ENCODE measurements at regions not wholly inside any gene's neighbourhood (a gene's known extent, or its start where the extent isn't known, plus 50 kb on each side); places are given as distances from the start of the nearest gene placed in this dataset.
"Not testable (repeated sequence)": the region's sequence is repeated elsewhere in the genome, so short reads cannot be mapped to it uniquely, and the experiment has no call there.

DNA sequence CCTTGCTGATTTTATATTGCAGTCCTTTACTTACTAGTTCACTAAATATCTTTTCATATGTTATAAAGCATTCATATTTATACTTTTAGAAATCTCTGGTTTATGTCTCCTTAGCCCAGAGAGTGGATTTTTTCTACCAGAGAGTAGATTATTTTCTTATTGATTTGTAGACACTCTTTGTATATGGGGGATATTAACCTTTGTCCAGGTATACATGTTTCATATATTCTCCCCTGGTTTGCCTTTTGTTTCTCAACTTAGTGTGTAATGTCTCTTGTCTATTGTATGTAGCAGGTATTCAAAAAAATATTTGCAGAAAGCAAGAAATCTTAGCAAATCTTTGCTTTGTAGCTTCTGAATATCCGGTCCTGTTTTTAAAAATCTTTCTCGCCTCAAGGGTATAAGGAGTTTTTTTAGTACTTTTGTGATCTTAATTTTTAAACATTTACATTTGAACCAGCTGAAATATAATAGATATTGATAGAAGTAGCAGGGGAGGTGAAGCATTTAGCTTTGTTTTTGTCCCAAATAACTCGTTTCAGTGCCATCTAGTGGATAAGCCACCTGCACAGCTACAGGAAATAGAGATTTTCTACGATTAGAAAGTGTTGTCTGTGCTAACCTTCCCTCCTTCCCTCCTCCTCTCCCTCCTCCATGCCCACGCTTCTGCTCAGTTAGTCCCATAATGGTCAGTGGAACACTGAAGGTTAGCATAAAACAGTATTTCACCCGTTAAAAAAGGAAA is 97.0 kb downstream of the PHETA1 start:
- no peak for DNase-seq

DNA sequence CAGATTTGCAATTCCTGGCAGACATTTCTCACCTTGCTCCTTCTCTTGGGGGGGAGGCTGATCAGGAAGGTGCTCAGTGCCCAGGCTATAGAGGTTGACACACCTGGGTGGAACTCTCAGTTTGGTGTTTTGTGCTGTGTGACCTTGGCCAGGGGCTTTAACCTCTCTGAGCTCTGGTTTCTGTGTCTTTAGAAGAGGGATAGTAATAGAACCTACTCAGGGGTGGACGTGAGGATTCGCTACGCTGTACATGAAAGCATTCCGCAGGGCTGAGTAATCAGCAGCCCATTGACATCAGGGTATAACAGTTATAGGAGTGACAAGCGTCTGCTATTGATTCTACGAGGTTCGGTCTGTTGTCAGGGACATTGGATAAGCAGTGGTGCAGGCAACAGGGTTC is 98.1 kb downstream of the PHETA1 start:
- DNase-seq = no peak

DNA sequence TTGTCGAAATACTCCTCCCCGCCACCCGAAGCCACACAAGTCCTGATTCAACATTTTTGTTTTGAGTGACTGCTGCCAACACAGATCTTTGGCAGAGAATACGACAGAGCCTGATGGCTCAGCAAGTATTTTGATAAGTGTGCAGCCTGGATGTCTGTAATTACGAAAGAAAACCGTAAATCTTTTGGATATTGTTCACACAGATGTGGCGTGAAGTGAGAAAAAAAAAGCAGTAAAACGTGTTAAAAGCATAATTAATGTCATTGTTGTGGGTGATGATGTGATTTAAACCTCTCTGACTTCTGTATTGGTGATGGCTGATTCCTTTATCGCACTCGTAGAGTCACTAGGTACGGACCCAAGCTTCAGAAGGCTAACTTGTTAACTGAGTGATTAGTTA is 98.7 kb downstream of the PHETA1 start:
- DNase-seq = no peak

DNA sequence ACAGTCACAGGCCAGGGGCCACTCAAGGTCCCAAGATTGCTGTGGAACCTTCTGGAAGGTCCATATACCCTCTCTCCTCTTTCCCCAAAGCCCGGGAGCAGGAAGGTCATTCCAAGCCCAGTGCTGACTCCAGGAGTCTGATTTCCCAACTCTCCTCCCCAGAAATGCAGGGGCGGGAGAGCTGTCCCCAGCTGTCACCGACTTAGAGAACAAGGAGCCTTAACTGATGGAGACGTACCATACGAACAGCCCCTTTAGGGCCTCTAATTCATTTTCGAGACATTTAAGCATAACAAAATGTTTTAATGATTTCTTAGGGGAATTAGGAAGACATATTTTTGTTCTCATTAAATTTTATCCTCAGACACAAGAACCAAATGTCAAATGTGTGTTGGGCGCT is 99.2 kb downstream of the PHETA1 start:
- no peak for DNase-seq

DNA sequence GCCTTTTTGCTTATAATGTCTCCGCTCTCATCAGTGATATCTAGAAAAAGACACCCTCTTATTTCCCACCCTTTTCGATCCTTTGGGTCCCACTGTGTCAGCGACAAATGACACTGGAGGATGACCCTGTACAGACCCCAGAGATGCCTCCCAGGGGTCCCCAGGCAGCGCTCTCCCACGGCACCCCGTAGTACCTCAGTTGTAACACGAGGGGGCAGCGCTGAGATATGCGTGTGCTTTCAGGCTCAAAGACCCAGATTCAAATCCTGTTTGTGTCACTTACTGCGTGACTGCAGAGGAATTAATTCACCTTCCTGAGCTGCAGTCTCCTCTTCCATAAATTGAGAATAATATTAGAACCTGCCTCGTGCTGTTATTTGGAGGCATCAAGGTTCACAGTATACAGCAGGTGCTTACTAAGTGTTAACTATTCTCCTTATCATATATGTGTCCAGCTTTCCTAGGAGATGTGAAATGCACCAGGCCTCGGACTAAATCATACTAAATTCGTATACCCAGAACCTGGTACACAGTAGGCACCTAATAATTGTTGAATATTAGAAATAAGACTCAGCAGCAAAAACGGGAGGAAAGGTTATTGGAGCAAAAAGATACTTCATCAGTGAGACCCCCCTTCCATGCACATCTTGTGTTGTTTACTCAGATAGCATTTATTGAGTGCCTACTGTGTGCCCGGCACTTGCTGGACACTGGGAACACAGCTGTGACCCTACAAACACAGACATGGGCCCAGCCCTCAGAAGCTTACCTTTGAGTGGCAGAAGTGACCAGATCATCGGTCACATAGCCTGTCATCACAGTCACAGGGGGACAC is 99.9 kb downstream of the PHETA1 start:
- peak in 1 of 2 donors; percentile 16 for DNase-seq

DNA sequence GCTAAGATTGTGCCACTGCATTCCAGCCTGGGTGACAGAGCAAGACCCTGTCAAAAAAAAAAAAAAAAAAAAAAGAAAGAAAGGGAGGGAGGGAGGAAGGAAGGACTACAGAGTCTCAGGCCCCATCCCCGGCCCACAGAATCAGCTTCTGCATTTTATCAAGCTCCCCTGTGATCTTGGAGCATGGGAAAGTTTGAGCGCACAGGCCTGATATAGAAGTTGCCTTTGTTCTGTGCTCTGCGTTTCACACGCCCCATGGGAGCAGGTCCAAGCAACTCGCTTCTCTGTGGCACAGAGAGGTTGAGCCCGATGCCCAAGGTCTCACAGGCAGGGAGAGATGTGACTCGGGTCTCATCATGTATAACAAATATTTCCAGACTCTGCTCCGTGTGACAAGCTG is 101.8 kb downstream of the PHETA1 start:
- DNase-seq = no peak

DNA sequence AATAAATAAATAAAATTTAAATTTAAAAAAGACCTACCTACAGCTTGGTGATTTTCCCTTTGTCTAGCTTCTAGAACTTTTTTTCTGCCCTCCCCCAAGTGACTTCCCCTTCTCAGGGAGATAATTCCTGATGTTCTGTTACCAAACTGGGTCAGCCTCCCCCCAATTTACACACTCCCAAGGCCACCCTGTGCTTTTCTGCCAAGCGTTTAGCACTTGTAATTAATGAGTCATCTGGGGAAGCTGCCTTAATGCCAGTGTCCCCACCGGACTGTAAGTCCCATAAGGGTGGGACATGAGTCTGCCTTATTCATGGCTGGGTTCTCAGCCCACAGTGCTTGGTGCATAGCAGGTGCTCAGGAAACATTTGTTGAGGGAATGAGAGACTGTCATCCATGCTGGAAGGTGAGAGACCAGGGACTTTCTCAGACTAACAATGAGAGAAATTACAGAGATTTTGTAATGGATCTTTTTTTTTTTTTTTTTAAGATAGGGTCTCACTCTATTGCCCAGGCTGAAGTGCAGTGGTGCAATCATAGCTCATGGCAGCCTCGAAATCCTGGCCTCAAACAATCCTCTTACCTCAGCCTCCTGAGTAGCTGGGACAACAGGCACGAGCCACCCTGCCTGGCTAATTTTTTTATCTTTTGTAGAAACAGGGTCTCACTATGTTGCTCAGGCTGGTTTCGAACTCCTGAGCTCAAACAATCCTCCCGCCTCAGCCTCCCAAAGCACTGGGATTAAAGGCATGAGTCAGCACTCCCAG is 106.8 kb downstream of the PHETA1 start:
- no peak for DNase-seq

DNA sequence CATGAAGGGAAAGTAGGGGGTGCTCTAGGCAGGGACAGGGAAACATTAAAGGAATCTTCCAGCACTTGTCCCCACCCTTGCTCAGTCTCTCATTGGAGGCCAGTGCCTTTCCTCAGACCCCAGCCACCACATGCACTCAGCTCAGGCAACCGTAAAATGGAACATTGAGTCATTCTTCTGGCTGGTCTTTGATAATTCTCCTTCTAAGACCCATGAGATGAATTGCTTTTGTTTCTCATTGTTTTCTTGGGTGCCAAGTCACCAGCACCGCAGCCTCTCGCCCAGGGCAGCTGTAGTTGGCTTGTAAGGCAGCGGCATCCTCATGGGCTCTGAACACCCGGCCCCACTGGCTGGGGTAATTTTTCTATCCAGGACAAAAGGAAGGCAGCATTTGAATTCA is 108.2 kb downstream of the PHETA1 start:
- no peak for DNase-seq

DNA sequence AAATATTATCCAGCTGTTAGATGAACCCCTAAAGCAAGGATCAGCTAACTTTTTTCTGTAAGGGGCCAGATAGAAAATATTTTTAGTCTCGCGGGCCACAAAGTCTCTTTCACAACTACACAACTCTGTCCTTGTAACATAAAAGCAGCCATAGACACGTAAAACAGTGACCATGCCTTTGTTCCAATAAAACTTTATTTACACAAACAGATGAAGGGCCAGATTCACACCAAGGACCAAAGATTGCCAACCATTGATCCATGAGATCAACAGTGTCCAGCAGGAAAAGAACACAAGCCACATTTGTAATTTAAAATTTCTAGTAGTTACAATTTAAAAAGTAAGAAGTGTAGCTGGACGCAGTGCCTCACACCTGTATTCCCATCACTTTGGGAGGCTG is 109.7 kb downstream of the PHETA1 start:
- no peak for DNase-seq

DNA sequence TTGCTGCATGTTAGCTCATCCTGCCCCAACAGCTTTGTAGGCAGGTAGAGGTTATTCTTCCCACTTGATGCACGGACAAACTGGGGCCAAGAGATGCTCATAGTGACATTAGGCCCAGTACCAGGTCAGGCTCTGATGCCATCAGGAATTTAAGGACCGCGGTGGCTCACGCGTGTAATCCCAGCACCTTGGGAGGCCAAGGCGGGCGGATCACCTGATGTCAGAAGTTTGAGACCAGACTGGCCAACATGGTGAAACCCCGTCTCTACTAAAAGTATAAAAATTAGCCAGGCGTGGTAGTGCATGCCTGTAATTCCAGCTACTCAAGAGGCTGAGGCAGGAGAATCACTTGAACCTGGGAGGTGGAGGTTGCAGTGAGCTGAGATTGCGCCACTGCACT is 110.8 kb downstream of the PHETA1 start:
- not testable (repeated sequence) for DNase-seq

DNA sequence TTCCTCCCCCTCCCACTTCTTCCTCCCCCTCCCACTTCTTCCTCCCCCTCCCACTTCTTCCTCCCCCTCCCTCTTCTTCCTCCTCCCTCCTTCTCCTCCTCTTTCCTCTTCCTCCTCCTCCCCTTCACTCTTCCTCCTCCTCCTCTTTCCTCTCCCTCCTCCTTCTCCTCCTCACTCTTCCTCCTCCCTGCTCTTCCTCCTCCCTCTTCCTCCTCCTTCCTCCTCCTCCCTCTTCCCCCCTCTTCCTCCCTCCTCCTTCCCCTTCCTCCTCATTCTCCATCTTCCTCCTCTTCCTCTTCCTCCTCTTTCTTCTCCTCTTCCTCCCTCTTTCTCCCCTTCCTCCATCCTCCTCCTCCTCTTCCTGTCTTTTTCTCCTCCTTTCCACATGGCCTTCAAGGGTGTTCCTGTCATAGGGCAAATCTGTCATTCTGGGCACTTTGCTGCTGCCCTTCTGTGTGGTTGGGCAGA is 111.4 kb downstream of the PHETA1 start:
- no peak for DNase-seq

DNA sequence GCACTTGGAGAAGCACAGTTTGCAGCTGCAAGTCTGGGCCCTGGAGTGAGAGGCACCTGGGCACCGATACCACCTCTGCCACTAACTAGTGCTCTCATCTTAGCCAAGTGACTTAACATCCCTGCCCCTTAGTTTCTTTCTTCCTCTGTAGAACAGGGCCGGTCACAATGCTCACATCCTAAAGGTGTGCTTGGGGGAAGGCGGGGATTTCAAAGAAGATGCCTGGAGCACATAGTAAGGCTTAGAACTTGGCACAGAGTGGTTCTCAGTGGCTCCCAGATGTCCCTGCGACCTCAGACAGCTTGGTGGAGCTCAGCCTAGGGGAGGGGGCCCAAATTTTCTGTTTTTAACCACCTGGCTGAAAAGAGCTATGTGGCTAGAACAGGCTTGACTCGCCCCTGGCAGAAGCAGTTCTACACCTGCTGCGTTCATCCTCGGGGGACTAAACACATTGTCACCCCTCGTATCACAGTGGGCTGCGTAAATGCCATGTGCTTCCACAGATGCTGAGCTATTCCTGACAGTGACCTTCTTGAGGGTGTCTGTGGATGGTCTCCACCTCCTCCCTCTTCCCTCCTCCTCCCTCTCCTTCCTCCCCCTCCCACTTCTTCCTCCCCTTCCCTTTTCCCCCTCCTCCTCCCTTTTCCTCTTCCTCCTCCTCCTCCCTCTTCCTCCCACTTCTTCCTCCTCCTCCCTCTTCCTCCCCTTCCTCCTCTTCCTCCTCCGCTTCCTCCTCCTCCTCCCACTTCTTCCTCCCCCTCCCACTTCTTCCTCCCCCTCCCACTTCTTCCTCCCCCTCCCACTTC is 112.1 kb downstream of the PHETA1 start:
- no peak for DNase-seq

DNA sequence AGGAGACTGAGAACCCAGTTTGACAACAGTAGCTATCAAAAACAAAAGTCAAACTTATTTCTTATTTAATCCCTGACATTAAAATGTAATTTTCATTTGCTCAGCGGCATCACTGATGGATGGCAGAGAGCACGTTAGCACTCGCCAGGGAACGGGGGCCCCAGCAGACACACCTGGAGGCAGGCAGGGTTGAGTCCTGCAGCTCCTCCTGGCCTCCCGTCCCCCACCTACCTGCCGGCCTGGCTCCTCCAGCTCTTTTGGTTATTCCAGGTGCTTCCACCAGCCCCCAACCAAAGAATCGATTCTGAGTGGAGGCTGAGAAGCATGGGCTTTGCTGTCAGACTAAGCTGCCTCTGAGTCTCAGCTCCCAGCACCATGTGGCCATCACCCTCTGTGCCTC is 113.6 kb downstream of the PHETA1 start:
- no peak for DNase-seq

DNA sequence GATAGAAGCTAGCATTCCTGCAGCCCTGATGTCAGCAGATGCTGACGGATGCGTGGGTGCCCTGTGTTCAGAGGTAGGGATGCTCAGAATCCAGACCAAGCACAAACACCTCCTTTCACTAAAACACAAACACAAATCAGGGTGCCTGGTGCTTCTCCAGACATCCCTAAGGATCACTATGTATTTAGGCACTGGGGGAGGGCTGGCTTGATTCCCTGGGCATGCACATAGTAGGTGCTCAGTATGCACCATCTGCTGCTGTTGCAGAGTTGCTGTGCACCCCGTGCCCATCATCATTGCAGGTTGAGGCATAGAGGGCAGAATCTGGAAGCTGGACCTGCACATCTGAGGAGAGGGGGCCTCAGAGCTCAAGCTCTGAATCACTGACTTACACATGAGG is 114.8 kb downstream of the PHETA1 start:
- DNase-seq = no peak

DNA sequence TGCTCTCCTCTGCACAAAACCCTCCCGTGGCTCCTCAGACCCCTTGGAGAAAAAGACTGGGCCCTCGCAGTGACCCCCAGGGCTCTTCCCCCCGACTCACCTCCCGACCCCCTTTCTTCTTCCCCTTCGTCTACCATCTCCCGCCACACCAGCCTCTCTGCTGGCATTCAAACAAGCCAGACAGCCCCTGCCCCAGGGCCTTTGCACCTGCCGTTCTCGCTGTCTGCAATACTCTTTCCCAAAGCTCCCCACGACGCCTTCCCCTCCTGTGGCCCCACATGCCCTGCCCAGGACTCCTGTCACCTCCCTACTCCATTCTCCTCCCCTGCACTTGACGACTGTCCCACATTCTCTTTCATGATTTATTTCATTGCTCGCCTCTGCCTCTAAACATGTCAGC is 115.7 kb downstream of the PHETA1 start:
- DNase-seq = no peak

DNA sequence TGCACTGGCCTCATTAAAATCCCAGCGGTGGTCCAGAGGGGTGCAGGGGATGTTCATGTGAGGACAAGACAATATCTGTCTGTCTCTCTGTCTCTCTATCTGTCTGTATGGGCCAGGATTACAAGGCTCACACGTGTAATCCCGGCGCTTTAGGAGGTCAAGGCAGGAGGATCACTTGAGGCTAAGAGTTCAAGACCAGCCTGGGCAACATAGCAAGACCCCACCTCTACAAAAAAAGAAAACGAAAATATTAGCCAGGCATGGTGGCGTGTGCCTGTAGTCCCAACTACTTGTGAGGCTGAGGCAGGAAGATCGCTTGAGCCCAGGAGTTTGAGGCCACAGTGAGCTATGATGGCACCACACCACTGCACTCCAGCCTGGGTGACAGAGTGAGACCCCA is 117.1 kb downstream of the PHETA1 start:
- no peak for DNase-seq

DNA sequence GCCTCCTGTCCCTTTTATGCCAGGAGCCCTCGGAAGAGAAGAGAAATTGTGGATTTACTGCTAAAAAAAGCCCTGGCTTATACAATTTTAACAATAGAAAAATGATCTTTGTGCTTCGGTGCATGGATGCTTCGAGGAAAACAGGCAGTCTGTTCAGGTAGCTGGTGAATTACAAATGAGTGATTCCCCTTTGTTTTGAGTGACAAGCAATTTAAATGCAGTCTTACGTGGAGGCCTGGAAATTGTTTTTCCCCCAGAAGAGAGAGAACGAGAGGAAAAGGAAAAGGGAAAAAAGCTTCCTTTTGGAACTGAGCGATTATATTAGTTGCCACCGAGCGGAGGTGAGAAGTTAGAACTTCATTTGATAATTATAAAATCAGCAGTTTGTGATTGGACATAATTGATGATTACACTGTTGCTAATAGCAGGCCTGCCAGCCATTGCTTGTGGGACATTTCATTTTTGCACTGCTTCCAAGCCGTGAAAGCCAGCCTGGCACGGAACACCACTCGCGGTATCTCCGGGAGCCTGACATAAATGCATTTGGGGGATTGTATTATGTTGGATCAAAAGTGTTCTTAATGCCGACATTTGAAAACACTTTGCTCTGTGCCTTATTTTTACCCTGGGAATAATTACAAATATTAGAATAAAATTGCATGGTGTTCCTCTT is 117.7 kb downstream of the PHETA1 start:
- DNase-seq = no peak

DNA sequence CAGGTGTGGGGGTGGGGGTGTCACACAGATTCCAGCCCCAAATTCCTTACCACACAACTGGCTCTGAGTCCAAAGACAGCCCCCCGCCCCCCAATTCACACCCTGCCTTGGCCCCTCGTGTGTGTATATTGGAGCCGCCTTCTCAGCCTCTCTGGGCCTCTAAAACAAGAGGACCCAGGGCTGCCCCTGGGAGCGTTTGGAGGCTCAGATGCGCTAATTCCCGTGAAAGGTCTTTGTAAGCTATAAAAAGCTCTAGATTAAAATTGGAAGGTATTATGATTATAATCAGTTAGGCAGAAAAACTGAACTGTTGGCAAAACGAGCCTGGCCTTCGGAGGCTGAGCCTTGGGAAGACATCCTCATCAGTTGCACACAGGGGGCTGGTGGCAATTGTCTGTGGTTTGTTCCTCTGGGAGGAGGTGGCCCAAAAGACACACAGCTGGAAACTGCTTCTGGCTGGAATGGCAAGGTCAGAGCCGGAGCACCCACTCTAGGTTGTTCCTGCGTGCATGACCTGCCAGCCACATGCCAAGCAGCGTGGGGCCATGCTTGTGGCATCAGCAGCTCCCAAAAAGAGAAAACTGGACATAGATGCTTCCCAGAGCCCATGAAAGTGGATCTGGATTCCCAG is 118.5 kb downstream of the PHETA1 start:
- no peak for DNase-seq

DNA sequence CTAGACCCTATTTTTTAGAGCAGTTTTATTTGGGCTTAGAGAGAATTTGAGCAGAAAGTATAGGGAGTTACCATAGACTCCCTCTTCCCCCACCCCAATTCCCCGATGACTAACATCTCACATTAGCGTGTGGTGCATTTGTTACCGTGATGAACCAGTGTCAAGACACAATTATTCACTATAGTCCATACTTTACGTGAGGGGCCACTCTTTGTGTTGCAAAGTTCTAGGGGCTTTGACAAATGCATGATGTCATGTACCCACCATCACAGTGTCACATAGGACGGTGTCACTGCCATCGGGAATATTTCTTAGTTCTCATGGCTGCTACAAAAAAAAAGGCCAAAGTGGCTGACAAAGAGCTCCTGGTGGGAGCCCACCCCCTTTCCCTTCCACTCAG is 119.1 kb downstream of the PHETA1 start:
- no peak for DNase-seq

DNA sequence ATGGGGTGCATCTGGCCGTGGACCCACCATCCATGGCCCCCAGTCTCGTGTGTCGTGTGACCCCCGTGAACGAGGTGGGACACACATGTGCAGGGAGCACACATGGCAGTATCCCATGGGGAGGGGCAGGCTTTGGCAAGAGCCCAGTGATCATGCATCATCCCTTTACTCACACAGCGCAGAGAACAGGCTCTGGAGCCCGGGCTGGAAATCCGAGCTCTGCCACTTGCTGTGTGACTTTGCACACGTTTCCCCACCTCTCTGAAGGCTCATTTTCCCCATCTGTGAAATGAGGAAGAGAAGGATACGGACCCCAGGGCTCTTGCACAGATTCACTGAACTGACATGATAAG is 119.9 kb downstream of the PHETA1 start:
- no peak for DNase-seq

DNA sequence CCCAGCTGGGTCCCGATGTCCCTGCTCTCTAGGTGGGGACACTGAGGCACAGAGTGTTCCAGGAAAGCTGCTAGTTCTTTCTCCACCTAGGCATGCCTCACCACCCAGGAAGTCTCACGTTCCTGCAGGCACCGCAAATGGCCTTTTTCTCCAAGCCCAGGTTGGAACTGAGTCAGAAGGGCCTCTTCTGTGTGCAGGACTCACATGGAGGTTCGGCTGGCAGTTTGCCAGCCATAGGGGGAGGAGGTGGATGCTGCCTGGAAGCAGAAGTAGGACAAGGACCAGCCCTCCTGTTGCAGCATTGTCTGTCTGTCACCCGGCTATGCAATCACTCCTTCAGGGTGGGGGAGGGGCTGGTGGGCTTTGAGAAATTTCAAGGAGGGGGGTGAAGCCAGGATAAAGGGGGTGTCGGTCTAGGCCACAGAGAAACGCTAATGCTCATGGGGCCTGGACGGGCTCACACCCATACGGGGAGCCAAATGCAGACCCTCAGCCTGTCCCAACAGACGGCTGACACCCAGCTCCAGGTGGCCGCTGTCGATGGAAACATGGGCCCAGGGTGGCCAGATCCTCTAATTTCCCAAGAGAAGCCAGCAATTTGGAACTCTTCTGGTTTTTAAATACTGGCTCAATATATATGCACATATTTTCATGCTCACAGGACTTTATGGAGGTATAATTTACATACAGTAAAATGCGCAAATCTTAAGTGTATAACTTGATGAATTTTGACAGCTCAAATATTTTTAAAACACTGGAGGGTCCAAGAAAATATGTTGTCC is 120.5 kb downstream of the PHETA1 start:
- DNase-seq = no peak
